Endothelial cell of umbilical vein (primary cell): ENCODE measurements at regions not wholly inside any gene's neighbourhood (a gene's known extent, or its start where the extent isn't known, plus 50 kb on each side); places are given as distances from the start of the nearest gene placed in this dataset.

ENCODE experiments used
- BruUV-seq: library from RNA; stranded (reverse); fragments of 400-500 nt; replicated peaks from 2 replicates; lab custom pipeline; 2021; lab: Mats Ljungman, UMichigan
- CTCF ChIA-PET: fragments of 300-600, 350-600 bp; sonication (Branson Sonifier 250); formaldehyde crosslinking; loops from one replicate; lab custom pipeline; 2021; ENCODE audit warnings: antibody characterized with exemption, inconsistent platforms; lab: Charles Lee
- POLR2A ChIA-PET: fragments of 300-600, 350-600 bp; sonication (Branson Sonifier 250); formaldehyde crosslinking; loops from one replicate; lab custom pipeline; 2021; ENCODE audit warnings: antibody characterized with exemption, inconsistent platforms; lab: Charles Lee
- DNase-seq: peaks from one replicate; pipeline ENCODE4 v3.0.0-alpha.2; 2011; ENCODE audit warnings: low read depth, low spot score
- FAIRE-seq: peaks from 2 replicates; lab custom pipeline; 2011; peaks lifted over from hg19 to GRCh38; lab: Jason Lieb, UNC
- H2AFZ ChIP-seq: 2 replicates; pipeline ENCODE4 v1.6.0; 2012; ENCODE audit warnings: low read depth, low read length, control low read depth, inconsistent platforms
- H3K27ac ChIP-seq: 2 replicates; pipeline ENCODE4 v1.5.1; 2011; ENCODE audit warnings: low read depth, mild to moderate bottlenecking, control low read depth, low read length, moderate library complexity; ENCODE audit not compliant: insufficient read depth
- H3K27me3 ChIP-seq, 2 experiments: 2 replicates each; pipeline versions ENCODE4 v1.6.0 to v1.6.1; 2011; ENCODE audit warnings: low read length in 2 of 2, mixed read lengths in 1 of 2; ENCODE audit not compliant: control insufficient read depth in 2 of 2, insufficient read depth in 2 of 2
- H3K36me3 ChIP-seq, 2 experiments: 2 replicates in 1 of 2; 3 replicates in 1 of 2; pipeline ENCODE4 v1.5.1; 2011; ENCODE audit warnings: low read length in 2 of 2, mild to moderate bottlenecking in 1 of 2, moderate library complexity in 1 of 2; ENCODE audit not compliant: control insufficient read depth in 2 of 2, insufficient read depth in 2 of 2; ENCODE audit errors: extremely low read depth in 1 of 2
- H3K4me1 ChIP-seq: 3 replicates; pipeline ENCODE4 v1.5.1; 2011; ENCODE audit warnings: mild to moderate bottlenecking, low read length; ENCODE audit not compliant: control insufficient read depth, insufficient read depth; ENCODE audit errors: extremely low read depth
- H3K4me2 ChIP-seq: 2 replicates; pipeline ENCODE4 v1.6.1; 2011; ENCODE audit warnings: low read length, control low read depth, mixed read lengths; ENCODE audit not compliant: insufficient read depth
- H3K4me3 ChIP-seq, 3 experiments: fragments of 200-600 bp in 1 of 3; sonication (generic), shearing (Covaris generic) in 1 of 3; replicated peaks in 1 of 3; 2 replicates each; pipeline ENCODE4 v1.5.1; 2011 to 2016; ENCODE audit warnings: control low read depth in 3 of 3, low read length in 3 of 3, mild to moderate bottlenecking in 2 of 3, inconsistent platforms in 1 of 3, low read depth in 1 of 3, moderate library complexity in 1 of 3; ENCODE audit not compliant: insufficient read depth in 1 of 3
- H3K79me2 ChIP-seq: 2 replicates; pipeline ENCODE4 v1.6.0; 2012; ENCODE audit warnings: low read length, inconsistent platforms; ENCODE audit not compliant: control insufficient read depth, insufficient read depth
- H3K9ac ChIP-seq: replicated peaks from 2 replicates; pipeline ENCODE3; 2011; ENCODE audit warnings: low read length, control low read depth; ENCODE audit not compliant: insufficient read depth; ENCODE audit errors: extremely low read depth
- H3K9me1 ChIP-seq: replicated peaks from 3 replicates; pipeline ENCODE4 v1.6.0; 2011; ENCODE audit warnings: mild to moderate bottlenecking, low read length; ENCODE audit not compliant: control insufficient read depth, insufficient read depth; ENCODE audit errors: extremely low read depth
- H3K9me3 ChIP-seq: replicated peaks from 2 replicates; pipeline ENCODE4 v1.5.1; 2012; ENCODE audit warnings: low read length, inconsistent platforms; ENCODE audit not compliant: control insufficient read depth, insufficient read depth
- H4K20me1 ChIP-seq: replicated peaks from 2 replicates; pipeline ENCODE3; 2011; ENCODE audit warnings: mild to moderate bottlenecking, low read length; ENCODE audit not compliant: control insufficient read depth, insufficient read depth; ENCODE audit errors: extremely low read depth
- EZH2 ChIP-seq: IDR thresholded peaks from 2 replicates; pipeline ENCODE4 v1.6.1; 2012; ENCODE audit warnings: borderline replicate concordance, low read depth, mild to moderate bottlenecking, moderate library complexity, low read length, inconsistent platforms; ENCODE audit not compliant: severe bottlenecking
- FOS ChIP-seq: IDR thresholded peaks from 2 replicates; pipeline ENCODE4 v1.6.1; 2011; ENCODE audit warnings: mild to moderate bottlenecking, low read length, moderate library complexity, borderline replicate concordance; ENCODE audit not compliant: insufficient read depth
- GATA2 ChIP-seq: IDR thresholded peaks from 2 replicates; pipeline ENCODE4 v1.7.0; 2011; ENCODE audit warnings: low read depth, mild to moderate bottlenecking, moderate library complexity, mixed read lengths, low read length; ENCODE audit not compliant: insufficient read length, insufficient read depth
- JUN ChIP-seq: IDR thresholded peaks from 2 replicates; pipeline ENCODE4 v1.6.1; 2011; ENCODE audit warnings: borderline replicate concordance, low read depth; ENCODE audit not compliant: insufficient read length, insufficient read depth
- MYC ChIP-seq: IDR thresholded peaks from one replicate; pipeline ENCODE4 v1.6.1; 2011; ENCODE audit warnings: mild to moderate bottlenecking, low read depth, low read length
- POLR2A ChIP-seq: IDR thresholded peaks from 2 replicates; pipeline ENCODE4 v1.6.1; 2012; ENCODE audit warnings: low read depth, mild to moderate bottlenecking, control low read depth, low read length
- POLR2AphosphoS5 ChIP-seq: IDR thresholded peaks from 2 replicates; pipeline ENCODE4 v1.6.1; 2012; ENCODE audit warnings: low read depth, mild to moderate bottlenecking, control low read depth, low read length, moderate library complexity; ENCODE audit not compliant: insufficient read depth
- dilution Hi-C: fragments of 300-500 bp; cut with MboI; formaldehyde crosslinking; loops from one replicate; pipeline ENCODE4 v1.15.0; 2019; ENCODE audit warnings: low sequenced_read_pairs; ENCODE audit not compliant: extremely low pct_ligation_motif_present
- intact Hi-C: fragments of 100-400 bp; cut with micrococcal nuclease; formaldehyde crosslinking; loops from one replicate; pipeline ENCODE4 v1.10.0; 2022
- TF ChIP-seq, protein P1 (sequence below), 2 donors: IDR thresholded peaks; 1 replicate in 1 of 2; 2 replicates in 1 of 2; pipeline ENCODE4 v1.5.1; 2011; ENCODE audit warnings: low read length in 2 of 2, mild to moderate bottlenecking in 2 of 2, moderate library complexity in 2 of 2, control low read depth in 1 of 2, inconsistent platforms in 1 of 2, low read depth in 1 of 2; ENCODE audit not compliant: insufficient read depth in 1 of 2; ENCODE audit errors: extremely low read depth in 1 of 2
- TF ChIP-seq, protein P2 (sequence below): IDR thresholded peaks from 2 replicates; pipeline ENCODE4 v1.6.1; 2011; ENCODE audit not compliant: insufficient read depth, insufficient read length

DNA sequence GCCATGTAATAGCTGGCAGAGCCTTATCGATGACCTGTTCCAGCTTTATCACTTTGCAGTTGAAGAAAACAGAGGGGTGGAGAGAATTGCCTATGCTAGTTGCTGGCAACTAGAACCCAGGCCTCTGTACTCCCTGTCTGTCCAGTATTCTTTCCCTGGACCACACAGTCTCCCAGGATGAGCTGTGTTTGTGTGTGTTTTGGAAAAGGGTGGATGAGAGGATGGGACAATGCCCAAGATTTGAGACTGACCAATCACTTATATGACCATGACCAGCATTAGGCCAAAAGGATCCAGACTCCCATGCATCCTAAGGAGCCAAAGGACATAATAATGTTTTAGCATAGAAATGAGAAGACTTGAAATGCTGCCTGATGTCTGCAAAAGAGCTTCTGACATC lies 102.6 kb downstream of the CD200R1L start:
- POLR2A ChIA-PET: no interaction called here
- H3K4me3 ChIP-seq: no peak overlapping the region
- no peak for TF ChIP-seq EZH2
- TF ChIP-seq, protein P1, sequence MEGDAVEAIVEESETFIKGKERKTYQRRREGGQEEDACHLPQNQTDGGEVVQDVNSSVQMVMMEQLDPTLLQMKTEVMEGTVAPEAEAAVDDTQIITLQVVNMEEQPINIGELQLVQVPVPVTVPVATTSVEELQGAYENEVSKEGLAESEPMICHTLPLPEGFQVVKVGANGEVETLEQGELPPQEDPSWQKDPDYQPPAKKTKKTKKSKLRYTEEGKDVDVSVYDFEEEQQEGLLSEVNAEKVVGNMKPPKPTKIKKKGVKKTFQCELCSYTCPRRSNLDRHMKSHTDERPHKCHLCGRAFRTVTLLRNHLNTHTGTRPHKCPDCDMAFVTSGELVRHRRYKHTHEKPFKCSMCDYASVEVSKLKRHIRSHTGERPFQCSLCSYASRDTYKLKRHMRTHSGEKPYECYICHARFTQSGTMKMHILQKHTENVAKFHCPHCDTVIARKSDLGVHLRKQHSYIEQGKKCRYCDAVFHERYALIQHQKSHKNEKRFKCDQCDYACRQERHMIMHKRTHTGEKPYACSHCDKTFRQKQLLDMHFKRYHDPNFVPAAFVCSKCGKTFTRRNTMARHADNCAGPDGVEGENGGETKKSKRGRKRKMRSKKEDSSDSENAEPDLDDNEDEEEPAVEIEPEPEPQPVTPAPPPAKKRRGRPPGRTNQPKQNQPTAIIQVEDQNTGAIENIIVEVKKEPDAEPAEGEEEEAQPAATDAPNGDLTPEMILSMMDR (IDR thresholded peaks at IDR 0.05; ENCODE audit: extremely low read depth in 1 of 2, insufficient read depth in 1 of 2, low read depth in 1 of 2, low read length in 2 of 2): no peak
- no peak for TF ChIP-seq MYC
- no peak for TF ChIP-seq JUN
- TF ChIP-seq FOS: no peak
- TF ChIP-seq POLR2A: no peak
- no peak for TF ChIP-seq POLR2AphosphoS5
- TF ChIP-seq, protein P2, sequence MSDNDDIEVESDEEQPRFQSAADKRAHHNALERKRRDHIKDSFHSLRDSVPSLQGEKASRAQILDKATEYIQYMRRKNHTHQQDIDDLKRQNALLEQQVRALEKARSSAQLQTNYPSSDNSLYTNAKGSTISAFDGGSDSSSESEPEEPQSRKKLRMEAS: no peak
- TF ChIP-seq GATA2: no peak
- DNase-seq: no peak
- no peaks in the 10 kb centered on the region for H3K4me1 ChIP-seq
- H3K9me1 ChIP-seq: no peaks in the 10 kb centered on the region
- dilution Hi-C loops (no loop called here), intact Hi-C loops (no loop called here)
- no peak for FAIRE-seq
- BruUV-seq: no TSS peak
- no peaks in the 10 kb centered on the region for H3K79me2 ChIP-seq
- H2AFZ ChIP-seq: no peak overlapping the region
- no peak overlapping the region for H3K9ac ChIP-seq
- CTCF ChIA-PET: interaction anchor here (1.3 to 1.9 kb wide), 2 partner anchors 9 to 235 kb away, joined by 6 to 11 read pairs; no protein-coding TSS in a partner anchor
- no peaks in the 10 kb centered on the region for H4K20me1 ChIP-seq
- H3K4me2 ChIP-seq: no peak overlapping the region
- no peaks in the 10 kb centered on the region for H3K9me3 ChIP-seq
- no peaks in the 10 kb centered on the region for H3K36me3 ChIP-seq
- no peak overlapping the region for H3K27ac ChIP-seq
- H3K27me3 ChIP-seq: no peaks in the 10 kb centered on the region
